ENCODE measurements at regions not wholly inside any gene's neighbourhood (a gene's known extent, or its start where the extent isn't known, plus 50 kb on each side); places are given as distances from the start of the nearest gene placed in this dataset.

GRCh38 chrX:138763761-138764160 lies 52.2 kb upstream of the FGF13 start:
- Histone ChIP-seq H3F3A (ENCODE audit: insufficient read depth) (peaks cover 10% of the 10 kb centered on the region), H3K27me3 (replicated peaks; ENCODE audit: insufficient read depth) (no peaks in the 10 kb centered on the region), H3K9me2 (ENCODE audit: insufficient read depth) (no peaks in the 10 kb centered on the region), H4K20me1 (ENCODE audit: insufficient read depth) (no peaks in the 10 kb centered on the region), H3K36me3 (ENCODE audit: low read depth) (no peaks in the 10 kb centered on the region), H3K27ac (no peak overlapping the region), H3K9me3 (ENCODE audit: low read depth) (no peaks in the 10 kb centered on the region), H3K79me2 (ENCODE audit: insufficient read depth) (no peaks in the 10 kb centered on the region), H3K4me2 (ENCODE audit: unreplicated experiment) (no peak overlapping the region), H3K9ac (no peak overlapping the region), H3K4me3 (no peak overlapping the region), H3K4me1 (ENCODE audit: insufficient read depth) (peaks cover 13% of the 10 kb centered on the region), H2AFZ (no peak overlapping the region)
- in situ Hi-C loops (cut with MboI): loop anchor here (25.0 kb wide), 3 partner anchors 799 to 1199 kb away; partner anchors contain the start of gene CXorf66
- no peak for TF ChIP-seq EZH2phosphoT487 (IDR thresholded peaks at IDR 0.05; ENCODE audit: insufficient read depth, low read depth)
- TF ChIP-seq EZH2 (IDR thresholded peaks at IDR 0.05; ENCODE audit: insufficient read depth, poor library complexity, severe bottlenecking): no peak
- no peak for DNase-seq
- WGBS, 2 experiments (ENCODE audit: low coverage in 1 of 2, low lambda C conversion rate in 2 of 2, missing lambda C conversion rate in 2 of 2): 65 to 74% methylated on average over 3 of the region's 3 CpGs

DNA sequence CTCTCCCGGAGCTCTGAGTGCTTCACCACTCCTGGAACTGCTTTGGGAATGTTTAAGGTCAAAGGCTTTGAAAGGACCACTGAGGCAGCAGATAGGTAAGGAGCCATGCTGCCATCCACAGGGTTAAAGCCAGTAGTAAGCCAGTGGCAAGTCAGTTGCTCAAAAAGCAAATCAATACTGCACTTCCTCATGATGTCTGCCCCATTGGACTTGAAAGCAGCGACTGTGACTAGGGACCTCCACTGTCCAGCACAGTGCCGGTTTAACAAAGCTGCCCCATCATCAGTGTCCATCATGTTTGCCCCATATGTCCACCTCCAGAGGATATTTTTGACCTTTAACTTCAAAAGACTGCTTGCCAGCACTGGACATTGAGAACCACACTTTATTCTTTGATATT lies 49.9 kb upstream of the FGF13 start:
- no peak for DNase-seq
- no peaks in the 10 kb centered on the region for H4K20me1 ChIP-seq (ENCODE audit: insufficient read depth)
- no peaks in the 10 kb centered on the region for H3K9me2 ChIP-seq (ENCODE audit: insufficient read depth)
- H3K4me3 ChIP-seq: no peak overlapping the region
- H3F3A ChIP-seq (ENCODE audit: insufficient read depth): peaks cover 10% of the 10 kb centered on the region
- H3K36me3 ChIP-seq (ENCODE audit: low read depth): no peaks in the 10 kb centered on the region
- in situ Hi-C loops (cut with MboI): loop anchor here (25.0 kb wide), 3 partner anchors 801 to 1201 kb away; partner anchors contain the start of gene CXorf66
- H3K27me3 ChIP-seq (replicated peaks; ENCODE audit: insufficient read depth): no peaks in the 10 kb centered on the region
- H3K9ac ChIP-seq: no peak overlapping the region
- peaks cover 13% of the 10 kb centered on the region for H3K4me1 ChIP-seq (ENCODE audit: insufficient read depth)
- H3K79me2 ChIP-seq (ENCODE audit: insufficient read depth): no peaks in the 10 kb centered on the region
- 83 to 90% methylated on average over 3 of the region's 3 CpGs for WGBS, 2 experiments (ENCODE audit: low coverage in 1 of 2, low lambda C conversion rate in 2 of 2, missing lambda C conversion rate in 2 of 2)
- no peak for TF ChIP-seq EZH2 (IDR thresholded peaks at IDR 0.05; ENCODE audit: insufficient read depth, poor library complexity, severe bottlenecking)
- TF ChIP-seq EZH2phosphoT487 (IDR thresholded peaks at IDR 0.05; ENCODE audit: insufficient read depth, low read depth): no peak
- H3K9me3 ChIP-seq (ENCODE audit: low read depth): no peaks in the 10 kb centered on the region
- no peak overlapping the region for H2AFZ ChIP-seq
- H3K4me2 ChIP-seq (ENCODE audit: unreplicated experiment): no peak overlapping the region
- H3K27ac ChIP-seq: no peak overlapping the region
